Endometrium (tissue), 2 donors: ENCODE measurements at regions not wholly inside any gene's neighbourhood (a gene's known extent, or its start where the extent isn't known, plus 50 kb on each side); places are given as distances from the start of the nearest gene placed in this dataset.

Experiments used
- FAIRE-seq: peaks from 2 replicates; lab custom pipeline; 2012; peaks lifted over from hg19 to GRCh38; lab: Jason Lieb, UNC
- donor health status: control.
- donor health status: control.

DNA sequence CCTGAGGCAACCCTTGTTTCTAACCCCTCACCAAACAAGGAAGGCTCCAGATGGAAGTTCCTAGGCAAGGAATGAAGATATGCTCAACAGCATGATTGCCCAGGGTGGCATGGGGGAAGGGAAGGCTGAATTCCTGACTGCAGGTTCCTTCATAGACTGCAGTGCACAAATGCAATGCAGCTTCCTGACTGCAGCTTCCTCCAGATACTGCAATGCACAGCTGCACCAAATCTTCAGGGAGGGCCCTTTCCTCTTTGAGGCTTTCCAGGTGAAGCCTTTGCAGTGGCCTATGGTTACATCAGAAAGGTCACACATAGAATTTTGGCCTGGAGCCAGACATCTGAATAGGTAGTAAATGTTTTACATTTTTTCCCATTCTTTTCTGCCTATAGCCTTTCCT lies 58.8 kb upstream of the DYNAP start:
- FAIRE-seq, result no peak

DNA sequence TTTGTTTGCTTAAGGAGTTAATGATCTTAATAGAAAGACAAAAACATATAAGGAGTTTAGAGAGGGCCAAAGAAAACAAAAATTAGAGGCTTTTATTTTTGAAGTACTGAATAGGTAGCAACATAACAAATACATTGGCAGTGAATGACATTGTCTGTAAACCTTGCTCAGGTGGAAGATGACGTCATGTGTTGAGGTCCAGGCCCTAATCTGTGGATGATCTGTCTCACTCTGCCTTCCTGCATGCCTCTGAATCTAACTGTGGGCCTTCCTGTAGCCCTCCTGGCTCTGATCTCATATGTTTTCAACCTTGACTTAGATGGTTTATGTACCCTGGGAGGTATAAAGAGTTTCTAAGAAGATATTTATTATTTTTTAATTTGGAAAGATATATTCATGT lies 58.1 kb upstream of the DYNAP start:
- FAIRE-seq, result no peak
